ENCODE measurements at regions not wholly inside any gene's neighbourhood (a gene's known extent, or its start where the extent isn't known, plus 50 kb on each side); places are given as distances from the start of the nearest gene placed in this dataset.
"Not testable (repeated sequence)": the region's sequence is repeated elsewhere in the genome, so short reads cannot be mapped to it uniquely, and the experiment has no call there.

- DNase-seq = no peak
Measured at GRCh38 chr2:59761966-59762365, 791.5 kb downstream of the BCL11A start.

DNA sequence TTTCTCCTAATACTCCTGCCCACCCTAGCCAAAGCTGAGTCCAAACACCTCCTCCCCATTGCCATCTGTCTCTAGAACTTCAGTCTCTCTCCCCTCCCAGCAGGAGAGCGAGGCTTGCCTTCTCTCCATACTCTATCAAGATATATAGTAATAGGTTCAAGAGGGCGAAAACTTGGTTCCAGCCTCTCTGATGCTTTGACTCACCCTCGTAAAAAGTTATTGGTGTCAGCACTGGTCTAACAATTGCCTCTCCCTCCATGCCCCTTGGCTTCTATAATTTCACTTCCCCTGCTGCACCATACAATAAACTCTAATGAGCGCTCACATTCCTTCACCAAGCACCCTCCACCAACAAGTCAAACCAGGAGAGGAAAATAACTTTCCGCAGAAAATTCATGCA is 797.3 kb downstream of the BCL11A start:
- DNase-seq = no peak

DNA sequence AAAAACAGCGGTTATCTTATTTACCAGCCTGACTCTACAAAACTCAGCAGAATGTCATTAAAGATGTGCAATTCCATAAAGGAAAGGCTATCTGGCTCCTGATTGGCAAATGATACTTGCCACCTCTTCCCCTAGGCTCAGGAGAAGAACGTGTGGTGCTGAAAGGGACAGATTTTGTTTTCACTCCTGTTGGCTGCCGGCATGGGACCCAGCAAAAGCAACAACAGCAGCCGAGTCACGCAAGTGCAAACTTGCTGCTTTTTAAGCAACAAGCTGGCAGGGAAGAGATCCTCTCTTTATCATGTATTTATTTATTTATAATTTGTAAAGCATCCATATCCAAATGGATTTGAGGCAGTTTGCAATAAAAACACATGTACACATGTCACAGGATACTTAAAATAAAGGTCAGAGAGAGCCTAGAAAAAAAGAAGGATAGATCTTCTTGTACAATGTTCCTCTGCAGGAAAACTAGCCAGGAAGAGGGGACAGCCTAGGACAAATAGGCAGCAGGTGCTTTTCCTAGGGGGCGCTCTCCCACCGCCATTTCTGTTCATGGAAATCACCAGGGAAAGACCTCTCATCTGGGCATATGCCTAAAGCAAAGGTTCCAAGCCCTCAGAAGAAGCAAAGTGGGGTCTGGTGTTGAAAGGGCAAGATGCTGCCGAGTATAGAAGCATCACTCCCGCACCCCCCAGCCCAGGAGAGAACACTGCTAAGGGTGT is 799.3 kb downstream of the BCL11A start:
- DNase-seq = no peak

DNA sequence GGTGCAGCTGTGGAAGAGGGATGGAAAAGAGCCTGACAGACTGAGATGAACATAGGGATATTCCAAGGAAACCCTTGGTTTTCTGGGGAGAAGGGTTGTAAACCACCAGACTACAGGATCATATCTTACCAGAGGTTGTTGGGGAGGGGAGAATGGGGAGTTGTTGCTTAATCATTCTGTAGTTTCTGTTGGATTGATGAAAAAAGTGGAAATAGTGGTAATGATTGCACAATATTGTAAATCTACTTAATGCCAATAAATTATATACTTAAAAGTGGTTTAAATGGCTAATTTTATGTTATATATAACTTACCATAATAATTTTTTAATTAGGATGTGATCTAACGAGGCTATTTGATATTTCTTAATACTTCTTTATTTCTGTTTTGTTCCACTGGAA is 800.9 kb downstream of the BCL11A start:
- no peak for DNase-seq

- DNase-seq = no peak
Measured at GRCh38 chr2:59752071-59752470, 801.4 kb downstream of the BCL11A start.

DNA sequence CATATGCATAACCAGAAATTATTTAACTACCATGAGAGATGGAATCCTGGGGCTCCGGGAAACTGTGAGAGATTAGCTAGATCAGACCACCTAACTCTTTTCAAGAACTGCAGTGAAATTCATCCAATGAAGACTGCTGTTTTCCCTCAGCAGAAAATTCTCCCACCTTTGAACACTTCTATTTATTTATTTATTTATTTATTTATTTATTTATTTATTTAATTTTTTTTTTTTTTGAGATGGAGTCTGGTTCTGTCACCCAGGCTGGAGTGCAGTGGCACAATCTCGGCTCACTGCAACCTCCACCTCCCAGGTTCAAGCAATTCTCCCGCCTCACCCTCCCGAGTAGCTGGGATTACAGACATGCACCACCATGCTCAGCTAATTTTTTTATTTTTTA is 802.2 kb downstream of the BCL11A start:
- not testable (repeated sequence) for DNase-seq

GRCh38 chr2:59746291-59746690 is 807.2 kb downstream of the BCL11A start:
- no peak for DNase-seq

- DNase-seq = no peak
Measured at GRCh38 chr2:59745085-59745484, 808.4 kb downstream of the BCL11A start.

- DNase-seq = no peak
Measured at GRCh38 chr2:59744436-59744835, 809.0 kb downstream of the BCL11A start.

GRCh38 chr2:59741840-59742239 is 811.6 kb downstream of the BCL11A start:
- DNase-seq = no peak

DNA sequence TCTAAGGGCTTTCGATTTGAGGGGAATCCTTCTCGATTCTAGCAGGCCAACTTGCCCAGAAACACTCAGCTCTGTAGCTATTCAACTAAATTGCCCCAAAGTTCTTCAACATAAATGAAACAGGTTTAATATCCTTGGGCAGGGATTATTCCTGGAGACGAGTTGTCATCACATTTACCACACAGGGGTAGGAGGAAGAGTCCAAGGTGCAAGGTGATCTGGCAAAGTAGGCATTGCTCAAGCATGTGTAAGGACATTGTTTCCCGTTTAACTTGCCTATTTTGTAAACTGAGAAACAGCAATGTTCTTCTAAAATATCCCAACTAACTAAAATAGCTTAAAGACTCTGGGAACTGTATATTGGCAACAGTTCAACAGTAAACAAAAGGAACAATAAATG is 814.3 kb downstream of the BCL11A start:
- DNase-seq = no peak

- DNase-seq = no peak
Measured at GRCh38 chr2:59737299-59737698, 816.2 kb downstream of the BCL11A start.

GRCh38 chr2:59734743-59735142 is 818.7 kb downstream of the BCL11A start:
- no peak for DNase-seq

- no peak for DNase-seq
Measured at GRCh38 chr2:59733970-59734369, 819.5 kb downstream of the BCL11A start.

DNA sequence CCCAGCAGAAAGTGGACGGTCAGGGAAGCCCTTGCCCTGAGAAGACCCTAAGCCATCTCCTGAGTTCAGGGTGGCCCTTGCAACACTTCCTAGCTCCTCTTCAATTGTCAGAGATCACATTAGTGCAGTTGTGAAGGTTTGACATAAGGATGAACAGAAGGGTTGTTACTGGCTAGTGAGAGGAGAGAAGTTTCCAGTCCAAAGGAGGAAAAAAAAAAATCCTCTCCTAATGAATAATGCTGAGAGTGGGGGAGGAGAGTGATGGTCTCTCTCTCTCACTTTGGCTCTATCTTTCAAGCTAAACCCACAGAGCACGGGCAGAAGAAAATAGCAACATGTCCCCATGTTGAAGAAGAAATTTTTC is 819.9 kb downstream of the BCL11A start:
- DNase-seq = no peak

- DNase-seq = no peak
Measured at GRCh38 chr2:59732871-59733566, 820.4 kb downstream of the BCL11A start.

DNA sequence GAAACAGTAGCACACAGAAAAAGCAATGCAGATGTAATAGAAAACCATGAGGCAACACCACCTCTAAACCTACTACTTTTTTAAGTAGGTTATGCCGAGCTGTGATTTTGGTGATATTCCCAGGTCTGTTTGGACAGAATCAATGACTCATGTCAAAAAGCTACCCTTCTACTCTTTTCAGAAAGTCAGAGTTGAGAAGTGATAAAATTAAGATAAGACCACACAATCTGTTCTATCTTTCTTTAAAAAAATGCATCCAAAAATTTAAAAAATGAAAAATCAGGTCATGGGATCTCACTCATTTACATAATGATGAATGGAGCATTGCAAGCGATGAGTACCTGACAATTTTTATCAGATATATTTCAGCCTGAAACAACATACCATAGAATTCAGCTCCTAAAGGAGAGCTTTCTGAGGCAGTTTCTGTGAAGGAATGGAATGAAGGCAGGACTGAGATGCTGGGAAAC is 826.3 kb downstream of the BCL11A start:
- no peak for DNase-seq

DNA sequence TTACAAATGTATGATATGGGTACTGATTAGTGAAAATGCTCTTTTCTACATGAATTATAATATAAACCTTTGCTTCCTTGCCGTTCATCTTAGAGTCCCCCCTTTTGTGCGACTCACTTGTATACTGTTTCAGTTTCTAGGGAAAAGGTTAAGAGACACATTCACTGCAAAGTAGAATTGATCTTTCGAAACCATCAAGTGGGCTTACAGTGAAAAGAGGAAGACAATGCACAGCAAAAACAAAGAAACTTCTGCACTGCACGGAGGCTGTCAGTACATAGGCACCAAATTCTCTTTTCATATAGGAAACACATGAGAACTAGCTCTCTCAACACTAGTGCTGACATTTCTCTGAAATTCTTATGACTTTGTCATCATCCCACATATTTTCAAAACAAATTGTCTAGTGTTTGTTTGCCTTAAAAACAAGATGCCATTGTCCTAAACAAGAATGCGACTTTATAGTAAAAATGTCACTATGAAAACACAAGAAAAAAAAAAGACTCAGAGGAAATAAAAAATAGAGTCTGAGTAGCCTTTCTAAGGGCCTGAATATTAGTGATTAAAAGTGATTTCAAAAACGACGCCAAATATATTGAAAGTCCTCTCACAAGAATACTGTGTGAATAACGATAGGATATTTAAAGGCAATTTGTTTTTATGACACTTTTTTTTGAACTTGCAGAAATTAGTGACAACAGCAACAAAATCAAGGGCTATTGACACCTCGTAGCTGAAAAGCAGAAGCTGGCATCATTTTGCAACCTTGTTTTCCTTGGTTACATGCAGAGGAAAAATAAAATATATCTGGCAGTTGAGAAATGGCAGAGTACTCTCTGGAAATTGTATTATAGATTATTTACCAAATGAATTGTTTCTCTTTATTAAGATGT is 827.0 kb downstream of the BCL11A start:
- no peak for DNase-seq

- no peak for DNase-seq
Measured at GRCh38 chr2:59724746-59725145, 828.7 kb downstream of the BCL11A start.

- no peak for DNase-seq
Measured at GRCh38 chr2:59720296-59720866, 833.1 kb downstream of the BCL11A start.

GRCh38 chr2:59713577-59713976 is 839.9 kb downstream of the BCL11A start:
- DNase-seq = no peak

GRCh38 chr2:59711121-59711520 is 842.3 kb downstream of the BCL11A start:
- DNase-seq = no peak

GRCh38 chr2:59706729-59707128 is 846.7 kb downstream of the BCL11A start:
- DNase-seq = no peak
